GM13977 (cell line): ENCODE measurements at regions not wholly inside any gene's neighbourhood (a gene's known extent, or its start where the extent isn't known, plus 50 kb on each side); places are given as distances from the start of the nearest gene placed in this dataset.

ENCODE experiments used
- DNase-seq: peaks from one replicate; pipeline ENCODE4 v3.0.0; 2012; ENCODE audit warnings: low spot score
- in situ Hi-C: fragments of 300-500 bp; cut with MboI; formaldehyde crosslinking; loops from one replicate; pipeline ENCODE4 v1.12.0; 2022; ENCODE audit warnings: low sequenced_read_pairs, low pct_unique_long_range_greater_than_20kb, mixed read lengths, inconsistent platforms; ENCODE audit not compliant: unreplicated experiment
- TF ChIP-seq, protein P1 (sequence below): IDR thresholded peaks from 2 replicates; pipeline ENCODE4 v1.5.1; 2012; ENCODE audit warnings: mild to moderate bottlenecking, control low read depth; ENCODE audit not compliant: insufficient read depth; ENCODE audit errors: extremely low read depth, missing control alignments

DNA sequence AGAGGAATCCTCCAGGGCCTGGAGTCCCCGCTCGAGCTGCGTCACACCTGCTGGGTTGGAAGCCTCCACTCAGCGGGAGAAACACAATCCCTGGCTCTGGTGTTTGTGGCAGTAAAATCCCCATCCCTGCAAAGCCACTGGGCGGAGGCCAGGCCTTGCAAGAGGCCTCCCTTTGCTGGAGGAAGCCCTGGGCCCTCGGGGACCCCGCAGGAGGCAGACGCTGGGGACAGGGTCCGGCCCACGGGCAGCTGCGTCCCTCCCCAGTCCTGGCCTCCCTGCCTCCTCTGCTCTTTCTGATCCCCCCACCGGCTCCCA is 194.7 kb downstream of the BRD1 start:
- in situ Hi-C loops = no loop called here
- TF ChIP-seq, protein P1, sequence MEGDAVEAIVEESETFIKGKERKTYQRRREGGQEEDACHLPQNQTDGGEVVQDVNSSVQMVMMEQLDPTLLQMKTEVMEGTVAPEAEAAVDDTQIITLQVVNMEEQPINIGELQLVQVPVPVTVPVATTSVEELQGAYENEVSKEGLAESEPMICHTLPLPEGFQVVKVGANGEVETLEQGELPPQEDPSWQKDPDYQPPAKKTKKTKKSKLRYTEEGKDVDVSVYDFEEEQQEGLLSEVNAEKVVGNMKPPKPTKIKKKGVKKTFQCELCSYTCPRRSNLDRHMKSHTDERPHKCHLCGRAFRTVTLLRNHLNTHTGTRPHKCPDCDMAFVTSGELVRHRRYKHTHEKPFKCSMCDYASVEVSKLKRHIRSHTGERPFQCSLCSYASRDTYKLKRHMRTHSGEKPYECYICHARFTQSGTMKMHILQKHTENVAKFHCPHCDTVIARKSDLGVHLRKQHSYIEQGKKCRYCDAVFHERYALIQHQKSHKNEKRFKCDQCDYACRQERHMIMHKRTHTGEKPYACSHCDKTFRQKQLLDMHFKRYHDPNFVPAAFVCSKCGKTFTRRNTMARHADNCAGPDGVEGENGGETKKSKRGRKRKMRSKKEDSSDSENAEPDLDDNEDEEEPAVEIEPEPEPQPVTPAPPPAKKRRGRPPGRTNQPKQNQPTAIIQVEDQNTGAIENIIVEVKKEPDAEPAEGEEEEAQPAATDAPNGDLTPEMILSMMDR = no peak
- no peak for DNase-seq

DNA sequence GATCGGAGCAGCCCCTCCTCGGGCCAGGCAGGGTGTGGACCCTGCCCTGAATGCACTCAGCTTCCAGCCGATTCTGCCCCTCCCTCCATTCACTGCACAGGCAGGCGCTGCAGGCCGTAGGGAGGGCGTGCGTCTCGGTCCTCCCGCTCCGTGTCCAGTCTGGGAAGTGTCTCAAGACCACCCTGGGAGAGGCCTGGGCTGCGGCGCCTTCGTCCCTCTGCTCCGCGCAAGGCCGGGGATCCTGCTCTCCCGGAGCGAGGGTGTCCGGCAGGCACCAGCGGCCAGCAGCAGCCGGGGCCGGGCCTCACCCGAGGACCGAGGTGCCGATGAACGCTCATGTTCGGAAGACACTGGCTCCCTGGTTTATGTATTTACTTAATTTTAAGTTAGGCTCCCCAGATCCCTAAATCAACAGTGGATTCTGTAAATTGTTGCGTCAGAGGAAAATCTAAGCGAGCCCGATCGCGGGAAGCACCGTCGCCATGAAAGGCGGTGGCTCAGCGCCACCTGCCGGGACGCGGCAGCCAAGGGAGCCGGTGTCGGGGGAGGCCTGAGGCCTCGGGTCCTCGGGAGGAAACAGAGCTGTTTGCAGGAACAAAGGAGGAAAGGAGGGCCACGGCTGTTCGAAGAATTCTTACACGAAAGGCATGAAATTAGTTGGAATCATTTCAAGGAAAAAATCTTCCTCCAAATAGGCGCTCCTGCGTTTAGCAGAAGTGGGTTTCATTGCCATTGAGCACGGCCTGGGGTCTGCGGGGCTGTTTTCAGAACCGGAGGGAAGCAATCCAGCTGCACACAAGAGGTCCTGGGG is 195.3 kb downstream of the BRD1 start:
- TF ChIP-seq, protein P1 = peak; percentile 62
- DNase-seq = peak; percentile 76
- in situ Hi-C loops = no loop called here

DNA sequence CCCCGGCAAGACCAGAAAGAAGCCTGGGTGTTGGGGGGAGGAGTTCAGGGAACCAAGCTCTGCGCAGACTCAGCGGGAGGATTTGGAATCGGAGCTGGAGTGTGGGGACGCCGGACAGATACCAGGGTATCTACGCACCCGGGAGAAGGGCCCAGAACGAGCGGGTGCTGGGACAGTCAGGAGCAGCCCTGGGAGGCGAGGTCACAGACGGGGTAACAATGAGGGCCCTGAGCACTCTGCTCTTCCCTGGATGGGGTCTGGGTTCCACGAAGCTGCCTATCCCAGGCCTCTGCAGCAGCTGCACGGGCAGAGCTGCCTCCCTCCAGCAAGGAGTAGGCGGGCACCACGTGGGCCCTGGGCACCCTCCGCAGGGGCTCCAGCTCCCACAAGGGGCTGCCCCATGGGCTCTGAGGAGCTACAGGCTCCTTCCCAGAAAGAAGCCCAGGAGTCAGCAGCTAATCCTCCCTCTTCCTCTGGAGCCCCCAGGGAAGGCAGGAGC is 197.2 kb downstream of the BRD1 start:
- TF ChIP-seq, protein P1 = no peak
- in situ Hi-C loops = no loop called here
- no peak for DNase-seq

DNA sequence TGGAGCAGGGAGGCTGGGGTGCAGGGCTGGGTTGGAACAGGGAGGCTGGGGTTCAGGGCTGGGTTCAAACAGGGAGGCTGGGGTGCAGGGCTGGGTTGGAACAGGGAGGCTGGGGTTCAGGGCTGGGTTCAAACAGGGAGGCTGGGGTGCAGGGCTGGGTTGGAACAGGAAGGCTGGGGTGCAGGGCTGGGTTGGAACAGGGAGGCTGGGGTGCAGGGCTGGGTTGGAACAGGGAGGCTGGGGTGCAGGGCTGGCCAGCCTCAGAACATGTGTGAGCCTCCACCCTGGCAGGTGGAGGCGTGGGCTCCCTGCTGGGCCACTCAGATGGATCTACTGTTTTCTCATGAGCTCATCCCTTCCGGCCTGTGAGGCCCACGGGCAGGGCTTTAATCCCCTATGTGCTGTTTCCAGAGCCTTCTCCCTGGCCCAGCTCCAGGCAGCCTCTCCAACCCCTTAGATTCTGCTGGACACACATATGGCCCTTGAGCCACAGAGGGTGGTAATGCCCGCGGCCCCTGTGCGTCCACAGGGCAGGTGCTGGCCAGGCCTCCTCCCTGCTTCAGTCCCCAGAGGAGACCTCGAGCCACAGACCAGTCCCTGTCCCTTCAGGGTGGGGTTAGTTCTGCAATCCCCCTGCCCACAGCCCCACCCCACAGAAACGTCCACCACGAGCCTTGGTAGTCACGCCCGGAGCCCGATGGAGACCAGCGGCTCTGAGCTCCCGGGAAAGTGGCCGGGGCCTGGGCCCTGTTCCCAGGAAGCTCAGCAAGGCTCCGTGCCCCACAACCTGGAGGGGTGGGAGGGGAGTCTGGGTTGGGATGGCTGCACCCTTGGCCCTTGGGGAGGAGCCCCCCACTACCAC is 197.9 kb downstream of the BRD1 start:
- no peak for DNase-seq
- TF ChIP-seq, protein P1 = no peak
- in situ Hi-C loops = no loop called here

DNA sequence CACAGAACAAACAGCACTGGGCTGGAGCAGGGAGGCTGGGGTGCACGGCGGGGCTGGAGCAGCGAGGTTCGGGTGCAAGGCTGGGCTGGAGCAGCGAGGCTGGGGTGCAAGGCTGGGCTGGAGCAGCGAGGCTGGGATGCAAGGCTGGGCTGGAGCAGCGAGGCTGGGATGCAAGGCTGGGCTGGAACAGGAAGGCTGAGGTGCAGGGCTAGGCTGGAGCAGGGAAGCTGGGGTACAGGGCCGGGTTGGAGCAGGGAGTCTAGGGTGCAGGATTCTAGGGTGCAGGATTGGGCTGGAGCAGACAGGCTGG is 198.5 kb downstream of the BRD1 start:
- in situ Hi-C loops = no loop called here
- TF ChIP-seq, protein P1 = no peak
- no peak for DNase-seq

DNA sequence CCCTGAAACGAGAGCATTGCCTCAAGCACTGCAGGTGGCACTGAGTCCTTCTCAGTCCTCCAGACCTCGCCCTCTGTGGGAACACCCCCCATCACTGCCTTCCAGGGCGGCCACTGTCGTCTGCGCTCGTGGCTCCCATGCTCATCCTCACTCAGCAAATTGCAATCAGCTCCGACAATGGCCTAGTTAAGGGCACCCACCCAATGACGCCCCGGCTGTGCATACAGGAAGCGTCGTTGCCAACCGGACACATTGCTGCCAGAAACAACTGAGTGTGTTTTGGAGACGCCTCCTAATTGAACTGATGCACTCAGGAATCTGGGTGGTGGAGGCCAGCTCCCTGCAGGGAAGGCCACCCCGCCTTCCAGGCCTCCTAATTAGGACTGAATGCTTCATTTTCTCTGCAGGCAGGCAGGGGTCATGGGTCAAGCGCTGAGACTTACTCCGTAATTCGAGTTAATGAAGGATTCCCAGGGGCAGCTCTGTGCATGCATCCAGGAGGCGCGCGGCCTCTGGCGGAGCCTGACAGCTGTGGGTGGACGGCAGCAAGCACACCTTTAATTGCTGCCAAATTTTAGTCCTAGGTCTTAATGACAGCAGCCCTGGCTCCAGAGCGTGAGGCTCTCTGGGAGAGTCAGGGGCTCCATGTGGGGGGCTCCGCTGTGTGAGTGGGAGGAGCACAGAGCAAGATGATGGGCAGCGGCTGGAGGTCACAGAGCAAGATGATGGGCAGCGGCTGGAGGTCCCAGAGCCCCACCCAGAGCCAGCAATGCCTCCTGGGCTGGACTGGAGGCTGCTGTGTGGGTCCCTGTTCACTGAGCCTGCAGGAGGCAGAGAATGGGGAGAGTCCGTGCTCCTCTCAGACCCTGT is 199.0 kb downstream of the BRD1 start:
- TF ChIP-seq, protein P1 = no peak
- DNase-seq = no peak

More for the DNA sequence above, 199.0 kb downstream of the BRD1 start:
- in situ Hi-C loops = no loop called here
